GM13977 (cell line): ENCODE measurements at regions not wholly inside any gene's neighbourhood (a gene's known extent, or its start where the extent isn't known, plus 50 kb on each side); places are given as distances from the start of the nearest gene placed in this dataset.
A peak's percentile ranks its signal among the peaks of the same experiment; 100 is the strongest.

ENCODE experiments used
- DNase-seq: peaks from one replicate; pipeline ENCODE4 v3.0.0; 2012; ENCODE audit warnings: low spot score
- in situ Hi-C: fragments of 300-500 bp; cut with MboI; formaldehyde crosslinking; loops from one replicate; pipeline ENCODE4 v1.12.0; 2022; ENCODE audit warnings: low sequenced_read_pairs, low pct_unique_long_range_greater_than_20kb, mixed read lengths, inconsistent platforms; ENCODE audit not compliant: unreplicated experiment
- TF ChIP-seq, protein P1 (sequence below): IDR thresholded peaks from 2 replicates; pipeline ENCODE4 v1.5.1; 2012; ENCODE audit warnings: mild to moderate bottlenecking, control low read depth; ENCODE audit not compliant: insufficient read depth; ENCODE audit errors: extremely low read depth, missing control alignments

DNA sequence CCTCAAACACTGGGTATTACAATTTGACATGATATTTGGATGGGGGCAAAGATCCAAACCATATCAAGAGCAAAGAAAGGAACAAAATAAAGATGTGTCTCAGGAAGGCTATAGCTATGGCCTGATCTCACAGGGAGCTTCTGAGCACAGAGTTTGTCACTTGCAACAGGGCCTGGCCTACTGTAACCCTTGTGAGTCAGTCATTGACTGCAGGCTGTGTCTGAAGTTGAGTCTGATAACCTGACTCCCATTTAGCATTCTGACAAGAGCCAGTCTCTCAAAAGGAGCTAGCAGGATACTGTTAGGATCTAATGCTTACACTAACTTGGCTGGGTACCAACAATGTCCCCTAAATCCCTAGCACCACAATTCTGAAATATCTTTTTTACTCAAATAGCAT lies 612.5 kb upstream of the TECRL start:
- DNase-seq = no peak
- in situ Hi-C loops = no loop called here
- TF ChIP-seq, protein P1, sequence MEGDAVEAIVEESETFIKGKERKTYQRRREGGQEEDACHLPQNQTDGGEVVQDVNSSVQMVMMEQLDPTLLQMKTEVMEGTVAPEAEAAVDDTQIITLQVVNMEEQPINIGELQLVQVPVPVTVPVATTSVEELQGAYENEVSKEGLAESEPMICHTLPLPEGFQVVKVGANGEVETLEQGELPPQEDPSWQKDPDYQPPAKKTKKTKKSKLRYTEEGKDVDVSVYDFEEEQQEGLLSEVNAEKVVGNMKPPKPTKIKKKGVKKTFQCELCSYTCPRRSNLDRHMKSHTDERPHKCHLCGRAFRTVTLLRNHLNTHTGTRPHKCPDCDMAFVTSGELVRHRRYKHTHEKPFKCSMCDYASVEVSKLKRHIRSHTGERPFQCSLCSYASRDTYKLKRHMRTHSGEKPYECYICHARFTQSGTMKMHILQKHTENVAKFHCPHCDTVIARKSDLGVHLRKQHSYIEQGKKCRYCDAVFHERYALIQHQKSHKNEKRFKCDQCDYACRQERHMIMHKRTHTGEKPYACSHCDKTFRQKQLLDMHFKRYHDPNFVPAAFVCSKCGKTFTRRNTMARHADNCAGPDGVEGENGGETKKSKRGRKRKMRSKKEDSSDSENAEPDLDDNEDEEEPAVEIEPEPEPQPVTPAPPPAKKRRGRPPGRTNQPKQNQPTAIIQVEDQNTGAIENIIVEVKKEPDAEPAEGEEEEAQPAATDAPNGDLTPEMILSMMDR = no peak

DNA sequence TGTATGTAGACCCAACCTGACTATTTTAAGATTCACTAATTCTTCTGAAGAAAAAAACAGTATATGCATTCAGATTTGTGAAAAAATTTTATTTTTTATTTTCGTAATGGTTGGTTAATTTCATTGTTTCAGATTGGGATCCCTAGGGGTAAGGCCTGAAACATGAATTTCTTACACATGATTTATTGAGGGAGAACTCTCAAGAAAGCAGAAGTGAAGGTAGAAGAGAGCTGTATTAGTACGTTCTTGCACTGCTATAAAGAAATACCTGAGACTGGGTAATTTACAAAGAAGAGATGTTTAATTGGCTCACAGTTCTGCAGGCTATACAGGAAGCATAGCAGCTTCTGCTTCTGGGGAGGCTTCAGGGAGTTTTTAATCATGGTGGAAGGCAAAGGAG lies 611.9 kb upstream of the TECRL start:
- in situ Hi-C loops = no loop called here
- TF ChIP-seq, protein P1 = no peak
- DNase-seq = no peak

DNA sequence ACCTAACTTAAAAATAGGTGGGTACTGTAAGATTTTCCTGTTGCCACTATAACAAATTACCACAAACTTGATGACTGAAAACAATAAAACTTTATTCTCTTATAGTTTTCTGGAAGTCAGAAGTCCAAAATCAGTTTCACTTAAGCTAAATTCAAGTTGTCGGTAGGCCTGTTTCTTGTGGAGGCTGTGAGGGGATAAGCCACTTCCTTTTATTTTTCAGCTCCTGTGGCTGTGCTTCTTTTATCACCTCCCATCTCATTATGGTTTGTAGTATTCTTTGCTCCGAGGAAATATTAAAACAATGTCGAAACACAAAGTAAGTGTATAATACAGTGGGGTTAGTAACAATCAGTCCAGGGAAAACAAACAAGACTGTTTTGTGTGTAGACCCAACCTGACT lies 610.5 kb upstream of the TECRL start:
- no peak for DNase-seq
- in situ Hi-C loops = no loop called here
- TF ChIP-seq, protein P1 = no peak

DNA sequence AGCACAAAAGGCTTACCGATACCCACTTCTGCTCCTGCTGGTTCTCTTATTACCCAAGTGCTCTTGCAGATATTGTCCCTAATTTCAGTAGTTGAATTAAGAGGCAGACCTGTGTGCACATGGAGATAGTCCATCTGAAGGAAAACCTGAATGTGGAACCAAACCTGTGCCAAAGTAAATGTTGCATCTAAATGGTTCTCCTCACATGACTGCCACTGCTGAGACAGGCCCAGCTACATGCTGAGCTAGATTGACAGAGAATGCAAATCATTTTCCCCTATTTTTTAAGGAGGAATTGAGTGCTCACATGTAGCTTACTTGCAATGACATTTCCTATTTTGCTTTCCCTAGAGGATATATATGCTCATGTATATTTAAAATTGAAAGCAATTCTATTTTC lies 609.1 kb upstream of the TECRL start:
- DNase-seq = no peak
- TF ChIP-seq, protein P1 = no peak
- in situ Hi-C loops = no loop called here

DNA sequence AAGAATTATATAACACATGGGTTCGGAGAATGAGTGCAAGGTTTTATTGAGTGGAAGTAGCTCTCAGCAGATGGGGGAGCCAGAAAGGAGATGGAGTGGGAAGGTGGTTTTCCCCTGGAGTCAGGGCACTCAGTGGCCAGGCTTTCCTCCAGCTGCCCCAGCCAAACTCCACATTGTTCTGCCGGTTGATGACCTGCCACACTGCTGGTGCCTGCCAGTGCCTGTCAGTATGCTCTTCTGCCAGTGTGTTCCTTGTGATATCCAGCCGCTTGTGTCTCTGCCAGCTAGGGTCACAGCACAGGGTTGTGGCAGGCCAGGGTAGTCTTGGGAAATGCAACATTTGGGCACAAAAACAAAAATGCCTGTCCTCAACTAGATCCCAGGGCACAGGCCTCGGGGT lies 604.8 kb upstream of the TECRL start:
- no peak for DNase-seq
- TF ChIP-seq, protein P1 = no peak
- in situ Hi-C loops = no loop called here

DNA sequence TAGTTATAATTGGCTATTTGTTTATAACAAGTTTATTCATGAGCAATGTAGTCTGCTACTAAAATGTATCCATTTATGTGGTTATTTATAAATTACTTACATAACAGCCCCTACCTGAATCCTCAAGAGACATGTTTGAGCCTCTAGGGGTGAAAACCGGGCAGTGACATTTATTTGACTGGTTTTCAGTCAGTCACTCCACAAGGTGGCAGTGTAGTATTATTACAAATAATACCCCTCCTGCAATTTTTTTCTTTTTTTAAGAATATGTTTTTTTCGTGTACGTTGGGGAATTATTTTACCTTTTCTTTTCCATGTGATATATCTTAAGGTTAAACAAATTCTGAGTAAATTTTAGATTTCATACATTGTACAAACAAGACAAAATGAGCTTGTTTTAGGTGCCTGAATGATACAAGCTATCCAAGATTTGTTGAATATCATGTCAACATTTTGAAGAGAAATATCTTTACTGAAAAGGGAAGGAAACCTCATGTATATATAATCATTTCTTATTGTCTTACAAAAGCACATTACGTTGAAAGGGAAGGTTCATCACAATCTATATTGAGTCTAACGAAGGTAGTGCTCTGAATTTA lies 598.7 kb upstream of the TECRL start:
- in situ Hi-C loops = no loop called here
- TF ChIP-seq, protein P1 = peak; percentile 45
- peak; percentile 15 for DNase-seq

DNA sequence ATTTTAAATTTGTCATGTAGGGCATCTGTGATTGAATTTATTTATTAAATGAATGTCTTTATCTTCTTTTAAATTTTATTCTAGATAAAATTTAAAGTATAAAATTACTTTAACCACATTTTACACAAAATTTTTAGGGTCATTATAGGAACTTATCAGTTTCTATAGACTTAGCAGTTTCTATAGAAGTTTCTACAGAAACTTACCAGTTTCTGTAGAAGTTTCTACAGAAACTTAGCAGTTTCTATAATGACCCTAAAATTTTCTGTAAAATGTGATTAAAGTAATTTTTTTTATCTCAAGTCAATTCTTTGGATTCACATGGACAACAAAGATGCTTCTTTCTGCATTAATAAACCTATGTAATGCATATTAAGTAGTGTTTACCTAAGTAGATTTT lies 565.9 kb upstream of the TECRL start:
- DNase-seq = no peak
- in situ Hi-C loops = no loop called here
- TF ChIP-seq, protein P1 = no peak
